ENCODE measurements at regions not wholly inside any gene's neighbourhood (a gene's known extent, or its start where the extent isn't known, plus 50 kb on each side); places are given as distances from the start of the nearest gene placed in this dataset.

GRCh38 chr6:1004885-1005630 lies 306.8 kb upstream of the FOXQ1 start:
- no peak for TF ChIP-seq CTCF (IDR thresholded peaks at IDR 0.05)
- TF ChIP-seq POLR2A (IDR thresholded peaks at IDR 0.05), result no peak
- TF ChIP-seq POLR2AphosphoS5 (IDR thresholded peaks at IDR 0.05), result no peak
